Hepatocyte (in vitro differentiated cells): ENCODE measurements at regions not wholly inside any gene's neighbourhood (a gene's known extent, or its start where the extent isn't known, plus 50 kb on each side); places are given as distances from the start of the nearest gene placed in this dataset.

Experiments
- DNase-seq: peaks from one replicate; pipeline ENCODE4 v3.0.0-alpha.2; 2016; ENCODE audit warnings: low spot score
- H2AFZ ChIP-seq: fragments of 200-600 bp; sonication (generic); 2 replicates; pipeline ENCODE4 v1.6.0; 2016; ENCODE audit warnings: antibody characterized with exemption, mild to moderate bottlenecking
- H3K27ac ChIP-seq: fragments of 200-600 bp; sonication (generic); 2 replicates; pipeline ENCODE4 v1.5.1; 2016; ENCODE audit warnings: mild to moderate bottlenecking
- H3K27me3 ChIP-seq: fragments of 200-600 bp; sonication (generic); 2 replicates; pipeline ENCODE4 v1.6.1; 2016
- H3K36me3 ChIP-seq: fragments of 200-600 bp; sonication (generic); replicated peaks from 2 replicates; pipeline ENCODE4 v1.5.1; 2016; ENCODE audit warnings: low read depth; ENCODE audit not compliant: insufficient read depth
- H3K4me1 ChIP-seq: fragments of 200-600 bp; sonication (generic); 2 replicates; pipeline ENCODE4 v1.5.1; 2016; ENCODE audit warnings: mild to moderate bottlenecking, moderate library complexity; ENCODE audit not compliant: insufficient read depth
- H3K4me2 ChIP-seq: fragments of 200-600 bp; sonication (generic); 2 replicates; pipeline ENCODE4 v1.6.0; 2016
- H3K4me3 ChIP-seq: fragments of 200-600 bp; sonication (generic); 2 replicates; pipeline ENCODE4 v1.5.1; 2016; ENCODE audit warnings: mild to moderate bottlenecking
- H3K79me2 ChIP-seq: fragments of 200-600 bp; sonication (generic); 2 replicates; pipeline ENCODE4 v1.6.0; 2017; ENCODE audit warnings: mild to moderate bottlenecking
- H3K9me2 ChIP-seq: fragments of 200-600 bp; sonication (generic); replicated peaks from 2 replicates; pipeline ENCODE4 v1.6.0; 2017; ENCODE audit warnings: mild to moderate bottlenecking; ENCODE audit not compliant: insufficient read depth
- H3K9me3 ChIP-seq: fragments of 200-600 bp; sonication (generic); 2 replicates; pipeline ENCODE4 v1.5.1; 2016; ENCODE audit warnings: low read depth, mild to moderate bottlenecking
- H4K20me1 ChIP-seq: fragments of 200-600 bp; sonication (generic); 2 replicates; pipeline ENCODE4 v1.6.0; 2016; ENCODE audit warnings: mild to moderate bottlenecking; ENCODE audit not compliant: insufficient read depth, poor library complexity, severe bottlenecking
- EZH2 ChIP-seq: fragments of 200-600 bp; sonication (generic); IDR thresholded peaks from 2 replicates; pipeline ENCODE4 v1.6.1; 2016; ENCODE audit warnings: antibody characterized with exemption, mild to moderate bottlenecking, borderline replicate concordance
- EZH2phosphoT487 ChIP-seq: fragments of 200-600 bp; sonication (generic); IDR thresholded peaks from one replicate; pipeline ENCODE4 v1.6.1; 2018; ENCODE audit warnings: antibody characterized with exemption, mild to moderate bottlenecking, low read depth, moderate library complexity; ENCODE audit not compliant: unreplicated experiment, severe bottlenecking
- WGBS: methylation state at CpG from one replicate; pipeline ENCODE4 v1.1.6; 2016; ENCODE audit warnings: low lambda C conversion rate; ENCODE audit errors: missing lambda C conversion rate; 5-methylcytosine and 5-hydroxymethylcytosine counted together
- TF ChIP-seq, protein P1 (sequence below): fragments of 200-600 bp; sonication (generic); IDR thresholded peaks from 2 replicates; pipeline ENCODE4 v1.5.1; 2016; ENCODE audit warnings: antibody characterized with exemption, mild to moderate bottlenecking; ENCODE audit not compliant: poor library complexity

DNA sequence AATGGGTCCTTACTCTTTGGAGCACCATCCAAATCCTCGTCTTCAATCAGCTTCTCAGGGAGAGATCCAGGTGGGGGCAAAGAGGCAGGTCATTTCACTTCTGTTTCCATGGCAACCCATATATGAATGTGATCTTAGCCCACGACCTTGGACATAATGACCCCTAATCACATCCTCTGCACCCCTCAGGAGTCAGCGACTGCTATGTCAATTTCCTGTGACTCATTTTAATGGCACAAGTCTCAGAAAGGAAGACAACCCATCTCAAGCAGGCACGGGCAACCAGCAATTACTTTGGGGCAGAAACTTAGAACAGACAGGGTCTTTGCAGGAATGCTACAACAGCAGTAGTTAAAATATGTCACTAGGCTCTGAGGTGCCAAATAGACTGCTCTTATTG lies 591.2 kb downstream of the TLR4 start:
- Histone ChIP-seq H4K20me1 (no peaks in the 10 kb centered on the region), H3K27me3 (no peaks in the 10 kb centered on the region), H3K4me2 (no peak overlapping the region), H3K79me2 (no peaks in the 10 kb centered on the region), H3K9me3 (no peaks in the 10 kb centered on the region), H3K36me3 (no peaks in the 10 kb centered on the region), H3K4me1 (no peaks in the 10 kb centered on the region), H2AFZ (no peak overlapping the region), H3K9me2 (no peaks in the 10 kb centered on the region), H3K4me3 (no peak overlapping the region), H3K27ac (no peak overlapping the region)
- TF ChIP-seq EZH2: no peak
- TF ChIP-seq, protein P1, sequence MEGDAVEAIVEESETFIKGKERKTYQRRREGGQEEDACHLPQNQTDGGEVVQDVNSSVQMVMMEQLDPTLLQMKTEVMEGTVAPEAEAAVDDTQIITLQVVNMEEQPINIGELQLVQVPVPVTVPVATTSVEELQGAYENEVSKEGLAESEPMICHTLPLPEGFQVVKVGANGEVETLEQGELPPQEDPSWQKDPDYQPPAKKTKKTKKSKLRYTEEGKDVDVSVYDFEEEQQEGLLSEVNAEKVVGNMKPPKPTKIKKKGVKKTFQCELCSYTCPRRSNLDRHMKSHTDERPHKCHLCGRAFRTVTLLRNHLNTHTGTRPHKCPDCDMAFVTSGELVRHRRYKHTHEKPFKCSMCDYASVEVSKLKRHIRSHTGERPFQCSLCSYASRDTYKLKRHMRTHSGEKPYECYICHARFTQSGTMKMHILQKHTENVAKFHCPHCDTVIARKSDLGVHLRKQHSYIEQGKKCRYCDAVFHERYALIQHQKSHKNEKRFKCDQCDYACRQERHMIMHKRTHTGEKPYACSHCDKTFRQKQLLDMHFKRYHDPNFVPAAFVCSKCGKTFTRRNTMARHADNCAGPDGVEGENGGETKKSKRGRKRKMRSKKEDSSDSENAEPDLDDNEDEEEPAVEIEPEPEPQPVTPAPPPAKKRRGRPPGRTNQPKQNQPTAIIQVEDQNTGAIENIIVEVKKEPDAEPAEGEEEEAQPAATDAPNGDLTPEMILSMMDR: no peak
- TF ChIP-seq EZH2phosphoT487: no peak
- DNase-seq: no peak
- 77% methylated on average over 4 of the region's 4 CpGs for WGBS

DNA sequence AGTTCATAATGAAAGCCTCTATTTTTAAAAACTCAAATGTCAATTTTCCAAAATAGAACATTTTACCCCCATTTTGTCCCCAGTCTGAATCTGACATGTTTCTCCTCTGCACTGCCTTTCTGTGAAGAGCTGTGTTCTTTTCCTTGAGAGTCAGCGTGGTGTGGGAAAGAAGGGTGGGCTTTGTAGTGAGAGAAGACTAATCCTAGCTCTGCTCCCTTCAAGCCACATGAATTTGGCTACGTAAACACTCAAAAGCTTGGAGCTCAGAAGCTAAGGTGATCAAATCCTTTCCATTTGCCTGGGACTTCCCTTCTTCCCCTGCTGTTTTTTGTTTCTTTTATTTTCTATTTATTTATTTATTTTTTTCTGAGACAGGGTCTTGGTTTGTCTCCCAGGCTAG lies 598.5 kb downstream of the TLR4 start:
- H3K27ac ChIP-seq: no peak overlapping the region
- H3K9me3 ChIP-seq: no peaks in the 10 kb centered on the region
- H3K36me3 ChIP-seq: no peaks in the 10 kb centered on the region
- H3K4me1 ChIP-seq: no peaks in the 10 kb centered on the region
- H3K4me2 ChIP-seq: no peak overlapping the region
- no peaks in the 10 kb centered on the region for H3K79me2 ChIP-seq
- H3K9me2 ChIP-seq: no peaks in the 10 kb centered on the region
- WGBS: 81% methylated on average over 2 of the region's 2 CpGs
- DNase-seq: no peak
- no peaks in the 10 kb centered on the region for H3K27me3 ChIP-seq
- H2AFZ ChIP-seq: no peak overlapping the region
- H3K4me3 ChIP-seq: no peak overlapping the region
- TF ChIP-seq EZH2phosphoT487 (no peak), EZH2 (no peak)
- TF ChIP-seq, protein P1: no peak
- H4K20me1 ChIP-seq: no peaks in the 10 kb centered on the region

DNA sequence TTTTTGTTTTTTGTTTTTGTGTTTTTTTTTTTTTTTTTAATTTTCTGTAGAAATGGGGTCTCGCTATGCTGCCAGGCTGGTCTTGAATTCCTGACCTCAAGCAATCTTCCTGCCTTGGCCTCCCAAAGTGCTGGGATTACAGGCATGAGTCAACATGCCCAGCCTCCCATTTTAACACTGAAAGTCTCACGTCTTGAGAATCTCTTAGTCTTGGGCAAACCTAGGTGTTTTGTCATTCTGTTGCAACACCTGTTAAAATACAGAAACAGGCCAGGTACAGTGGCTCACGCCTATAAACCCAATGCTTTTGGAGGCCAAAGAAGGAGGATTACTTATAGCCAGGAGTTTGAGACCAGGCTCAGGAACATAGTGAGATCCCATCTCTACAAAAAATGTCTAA lies 599.0 kb downstream of the TLR4 start:
- no peaks in the 10 kb centered on the region for H3K9me2 ChIP-seq
- no peaks in the 10 kb centered on the region for H4K20me1 ChIP-seq
- H3K4me1 ChIP-seq: no peaks in the 10 kb centered on the region
- no peak overlapping the region for H2AFZ ChIP-seq
- no peak overlapping the region for H3K27ac ChIP-seq
- no peaks in the 10 kb centered on the region for H3K36me3 ChIP-seq
- H3K27me3 ChIP-seq: no peaks in the 10 kb centered on the region
- TF ChIP-seq, protein P1: no peak
- TF ChIP-seq EZH2 (no peak), EZH2phosphoT487 (no peak)
- H3K79me2 ChIP-seq: no peaks in the 10 kb centered on the region
- no peak overlapping the region for H3K4me3 ChIP-seq
- H3K9me3 ChIP-seq: no peaks in the 10 kb centered on the region
- no peak overlapping the region for H3K4me2 ChIP-seq
- no peak for DNase-seq
- 82% methylated on average over 3 of the region's 3 CpGs for WGBS

- Histone ChIP-seq H3K27me3 (no peaks in the 10 kb centered on the region), H3K27ac (no peak overlapping the region), H3K9me2 (no peaks in the 10 kb centered on the region), H3K4me3 (no peak overlapping the region), H3K4me1 (no peaks in the 10 kb centered on the region), H3K4me2 (no peak overlapping the region), H2AFZ (no peak overlapping the region), H4K20me1 (no peaks in the 10 kb centered on the region), H3K36me3 (no peaks in the 10 kb centered on the region), H3K79me2 (no peaks in the 10 kb centered on the region), H3K9me3 (no peaks in the 10 kb centered on the region)
- no peak for DNase-seq
- 88% methylated on average over 1 of the region's 1 CpG for WGBS
- TF ChIP-seq EZH2: no peak
- TF ChIP-seq, protein P1: no peak
- TF ChIP-seq EZH2phosphoT487: no peak
Observed at GRCh38 chr9:118305331-118305730, 601.1 kb downstream of the TLR4 start.
